Frontal cortex (tissue), 3 donors: ENCODE measurements at regions not wholly inside any gene's neighbourhood (a gene's known extent, or its start where the extent isn't known, plus 50 kb on each side); places are given as distances from the start of the nearest gene placed in this dataset.

ENCODE experiments used
- DNase-seq, 2 donors: peaks; one replicate each; pipeline ENCODE4 v3.0.0; 2012; ENCODE audit warnings: low spot score in 2 of 2
- FAIRE-seq: peaks from 2 replicates; lab custom pipeline; 2012; peaks lifted over from hg19 to GRCh38; lab: Jason Lieb, UNC
- donor health status: control.
- donor health status: control.
- donor health status: control.

GRCh38 chr1:87957331-87957730 is 628.7 kb downstream of the LMO4 start:
- DNase-seq, result no peak
- FAIRE-seq, result no peak

- DNase-seq, result no peak
- FAIRE-seq, result no peak
Measured at GRCh38 chr1:87958201-87958600, 629.5 kb downstream of the LMO4 start.

- DNase-seq (no peak), FAIRE-seq (no peak)
Measured at GRCh38 chr1:87958716-87959115, 630.0 kb downstream of the LMO4 start.

- DNase-seq (no peak), FAIRE-seq (no peak)
Measured at GRCh38 chr1:87959236-87959635, 630.6 kb downstream of the LMO4 start.

GRCh38 chr1:87961992-87962391 is 633.3 kb downstream of the LMO4 start:
- DNase-seq (no peak), FAIRE-seq (no peak)

- FAIRE-seq, result no peak
- DNase-seq, result no peak
Measured at GRCh38 chr1:87963556-87963955, 634.9 kb downstream of the LMO4 start.

GRCh38 chr1:87965193-87965592 is 636.5 kb downstream of the LMO4 start:
- DNase-seq (no peak), FAIRE-seq (no peak)

GRCh38 chr1:87968197-87968955 is 639.7 kb downstream of the LMO4 start:
- FAIRE-seq, result no peak

GRCh38 chr1:87969040-87969439 is 640.4 kb downstream of the LMO4 start:
- FAIRE-seq (no peak), DNase-seq (no peak)

More at GRCh38 chr1:87968197-87968955, 639.7 kb downstream of the LMO4 start:
- no peak for DNase-seq

- FAIRE-seq (no peak), DNase-seq (no peak)
Measured at GRCh38 chr1:87972811-87973210, 644.1 kb downstream of the LMO4 start.

- DNase-seq, result no peak
- no peak for FAIRE-seq
Measured at GRCh38 chr1:87973896-87974295, 645.2 kb downstream of the LMO4 start.

GRCh38 chr1:87976316-87976715 is 647.6 kb downstream of the LMO4 start:
- DNase-seq (no peak), FAIRE-seq (no peak)

GRCh38 chr1:87977145-87977544 is 648.5 kb downstream of the LMO4 start:
- FAIRE-seq (no peak), DNase-seq (no peak)

GRCh38 chr1:87979079-87979478 is 650.4 kb downstream of the LMO4 start:
- no peak for DNase-seq
- FAIRE-seq, result no peak

- DNase-seq (no peak), FAIRE-seq (no peak)
Measured at GRCh38 chr1:87980494-87980893, 651.8 kb downstream of the LMO4 start.

GRCh38 chr1:87981386-87981785 is 652.7 kb downstream of the LMO4 start:
- no peak for FAIRE-seq
- DNase-seq, result no peak

- DNase-seq, result no peak
- no peak for FAIRE-seq
Measured at GRCh38 chr1:87981810-87982209, 653.1 kb downstream of the LMO4 start.

GRCh38 chr1:87983841-87984240 is 655.2 kb downstream of the LMO4 start:
- no peak for FAIRE-seq
- DNase-seq, result no peak

GRCh38 chr1:87985071-87985470 is 656.4 kb downstream of the LMO4 start:
- FAIRE-seq, result no peak
- no peak for DNase-seq

GRCh38 chr1:87986130-87986866 is 657.6 kb downstream of the LMO4 start:
- FAIRE-seq (no peak), DNase-seq (no peak)

GRCh38 chr1:87989346-87989745 is 660.7 kb downstream of the LMO4 start:
- FAIRE-seq (no peak), DNase-seq (no peak)
